ENCODE measurements at regions not wholly inside any gene's neighbourhood (a gene's known extent, or its start where the extent isn't known, plus 50 kb on each side); places are given as distances from the start of the nearest gene placed in this dataset.
"Not testable (repeated sequence)": the region's sequence is repeated elsewhere in the genome, so short reads cannot be mapped to it uniquely, and the experiment has no call there.

DNA sequence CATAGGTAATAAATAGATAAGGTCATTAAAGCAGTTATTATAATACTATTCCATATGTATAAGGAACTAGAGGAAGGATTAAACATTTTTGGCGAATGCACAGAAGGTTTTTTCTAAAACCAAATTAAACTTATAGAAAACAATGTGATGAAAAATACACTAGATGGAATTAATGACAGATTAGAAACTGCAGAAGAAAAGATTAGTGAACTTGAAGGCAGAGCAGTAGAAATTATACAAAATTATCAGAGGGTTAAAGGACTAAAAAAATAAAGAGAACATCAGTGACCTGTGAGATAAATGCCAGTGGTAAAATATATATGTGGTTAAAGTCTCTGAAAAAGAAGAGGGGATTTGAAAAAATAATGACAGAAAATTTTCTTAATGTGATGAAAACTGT is 74.0 kb downstream of the IGLL5 start:
- FAIRE-seq (no peak), DNase-seq (ENCODE audit: insufficient read length, low spot score) (no peak)
- TF ChIP-seq, protein P1, sequence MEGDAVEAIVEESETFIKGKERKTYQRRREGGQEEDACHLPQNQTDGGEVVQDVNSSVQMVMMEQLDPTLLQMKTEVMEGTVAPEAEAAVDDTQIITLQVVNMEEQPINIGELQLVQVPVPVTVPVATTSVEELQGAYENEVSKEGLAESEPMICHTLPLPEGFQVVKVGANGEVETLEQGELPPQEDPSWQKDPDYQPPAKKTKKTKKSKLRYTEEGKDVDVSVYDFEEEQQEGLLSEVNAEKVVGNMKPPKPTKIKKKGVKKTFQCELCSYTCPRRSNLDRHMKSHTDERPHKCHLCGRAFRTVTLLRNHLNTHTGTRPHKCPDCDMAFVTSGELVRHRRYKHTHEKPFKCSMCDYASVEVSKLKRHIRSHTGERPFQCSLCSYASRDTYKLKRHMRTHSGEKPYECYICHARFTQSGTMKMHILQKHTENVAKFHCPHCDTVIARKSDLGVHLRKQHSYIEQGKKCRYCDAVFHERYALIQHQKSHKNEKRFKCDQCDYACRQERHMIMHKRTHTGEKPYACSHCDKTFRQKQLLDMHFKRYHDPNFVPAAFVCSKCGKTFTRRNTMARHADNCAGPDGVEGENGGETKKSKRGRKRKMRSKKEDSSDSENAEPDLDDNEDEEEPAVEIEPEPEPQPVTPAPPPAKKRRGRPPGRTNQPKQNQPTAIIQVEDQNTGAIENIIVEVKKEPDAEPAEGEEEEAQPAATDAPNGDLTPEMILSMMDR (IDR thresholded peaks at IDR 0.05; ENCODE audit: insufficient read depth, missing control alignments) = no peak

DNA sequence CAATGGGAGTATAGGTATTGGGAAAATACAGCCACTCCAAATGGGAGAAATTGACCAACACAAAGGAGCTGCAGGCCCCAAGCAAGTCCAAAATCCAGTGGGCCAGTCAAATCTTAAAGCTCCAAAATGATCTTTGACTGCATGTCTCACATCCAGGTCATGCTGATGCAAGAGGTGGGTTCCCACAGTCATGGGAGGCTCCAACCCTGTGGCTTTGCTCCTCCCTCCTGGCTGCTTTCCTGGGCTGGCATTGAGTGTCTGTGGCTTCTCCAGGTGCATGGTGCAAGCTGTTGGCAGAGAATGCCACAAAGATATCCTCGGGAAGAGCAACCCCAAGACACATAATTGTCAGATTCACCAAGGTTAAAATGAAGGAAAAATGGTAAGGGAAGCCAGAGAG is 80.8 kb downstream of the IGLL5 start:
- FAIRE-seq (no peak), DNase-seq (ENCODE audit: insufficient read length, low spot score) (no peak)
- TF ChIP-seq, protein P1 (IDR thresholded peaks at IDR 0.05; ENCODE audit: insufficient read depth, missing control alignments) = no peak

- FAIRE-seq; DNase-seq (ENCODE audit: insufficient read length, low spot score): not testable (repeated sequence)
Measured at GRCh38 chr22:22972605-22973004, 85.0 kb downstream of the IGLL5 start.

DNA sequence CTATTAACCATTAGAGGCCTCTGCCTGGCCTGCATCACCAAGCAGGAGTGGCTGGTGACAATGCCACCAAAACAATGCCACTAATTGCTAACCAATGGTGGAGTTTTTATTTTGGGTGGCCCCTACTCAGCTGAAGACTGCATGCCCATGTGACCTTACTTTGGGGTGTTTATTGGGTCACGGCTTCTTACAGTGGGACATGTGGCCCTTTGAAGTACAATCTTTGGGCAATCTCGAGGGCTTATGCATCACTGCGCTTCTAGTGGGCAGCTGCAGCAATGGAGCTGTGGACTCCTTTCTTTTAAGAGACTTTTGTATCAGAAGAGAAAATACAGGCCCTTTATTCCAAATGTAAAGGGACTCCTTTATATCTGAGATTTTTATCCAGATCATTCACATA is 85.7 kb downstream of the IGLL5 start:
- DNase-seq (ENCODE audit: insufficient read length, low spot score) (no peak), FAIRE-seq (no peak)
- TF ChIP-seq, protein P1 (IDR thresholded peaks at IDR 0.05; ENCODE audit: insufficient read depth, missing control alignments) = no peak

GRCh38 chr22:22974156-22974555 is 86.5 kb downstream of the IGLL5 start:
- no peak for DNase-seq (ENCODE audit: insufficient read length, low spot score)
- no peak for FAIRE-seq
- TF ChIP-seq, protein P1 (IDR thresholded peaks at IDR 0.05; ENCODE audit: insufficient read depth, missing control alignments) = no peak

- DNase-seq (ENCODE audit: insufficient read length, low spot score) (no peak), FAIRE-seq (no peak)
- TF ChIP-seq, protein P1 (IDR thresholded peaks at IDR 0.05; ENCODE audit: insufficient read depth, missing control alignments) = no peak
Measured at GRCh38 chr22:22974795-22975580, 87.4 kb downstream of the IGLL5 start.

DNA sequence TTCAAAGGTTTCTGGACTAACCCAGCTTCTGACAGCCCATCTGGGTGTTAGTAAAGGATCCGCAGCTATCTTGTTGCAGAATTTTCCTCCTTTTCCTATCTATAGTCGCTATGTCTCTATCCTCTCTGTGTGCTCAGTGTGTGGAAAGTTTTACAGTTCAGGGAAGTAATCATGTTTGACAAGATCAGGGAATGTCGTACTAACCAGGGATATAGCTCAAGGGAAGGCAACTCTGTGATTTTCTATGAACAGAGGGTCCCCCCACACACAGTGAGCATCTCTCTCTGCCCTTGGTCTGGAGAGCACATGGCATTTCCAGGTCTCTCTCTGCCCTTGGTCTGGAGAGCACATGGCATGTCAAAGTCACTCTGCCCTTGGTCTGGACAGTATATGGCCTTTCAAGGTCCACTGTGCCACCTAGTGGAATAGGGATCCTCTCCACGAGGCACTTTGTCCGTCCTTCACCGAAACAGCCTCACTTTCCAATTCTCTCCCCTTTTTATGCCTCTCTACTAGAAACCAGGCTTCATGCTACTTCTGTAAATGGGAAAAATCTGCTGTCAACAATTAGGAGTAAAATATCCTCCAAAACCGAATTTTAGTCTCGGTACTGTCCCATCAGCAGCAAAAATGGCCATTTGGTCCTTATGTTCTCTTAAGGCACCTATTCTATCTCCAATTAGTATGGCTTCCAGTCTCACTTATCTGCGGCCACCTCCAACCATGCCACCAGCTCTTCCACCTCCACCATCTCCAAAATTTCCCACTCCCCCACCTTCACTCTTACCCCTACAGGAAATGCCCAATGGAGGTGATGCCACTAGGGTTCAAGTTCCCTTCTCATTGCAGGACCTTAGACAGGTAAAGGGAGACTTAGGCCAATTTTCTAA is 88.7 kb downstream of the IGLL5 start:
- DNase-seq (ENCODE audit: insufficient read length, low spot score) (no peak), FAIRE-seq (no peak)
- TF ChIP-seq, protein P1 (IDR thresholded peaks at IDR 0.05; ENCODE audit: insufficient read depth, missing control alignments) = no peak
